Osteoblast (primary cell): ENCODE measurements at regions not wholly inside any gene's neighbourhood (a gene's known extent, or its start where the extent isn't known, plus 50 kb on each side); places are given as distances from the start of the nearest gene placed in this dataset.

Source experiments
- DNase-seq: peaks from one replicate; pipeline ENCODE4 v3.0.0; 2011; ENCODE audit warnings: low spot score, mixed read lengths; ENCODE audit not compliant: insufficient read length; ENCODE audit errors: missing footprints
- H2AFZ ChIP-seq: 2 replicates; pipeline ENCODE4 v1.6.0; 2011; ENCODE audit warnings: mild to moderate bottlenecking, low read length
- H3K27ac ChIP-seq: 2 replicates; pipeline ENCODE4 v1.5.1; 2011; ENCODE audit warnings: mild to moderate bottlenecking, low read depth, low read length, moderate library complexity
- H3K27me3 ChIP-seq: 2 replicates; pipeline ENCODE4 v1.6.0; 2012; ENCODE audit warnings: mild to moderate bottlenecking, control low read depth, inconsistent platforms, low read length, moderate library complexity; ENCODE audit not compliant: insufficient read depth
- H3K36me3 ChIP-seq: 2 replicates; pipeline ENCODE4 v1.5.1; 2011; ENCODE audit warnings: mild to moderate bottlenecking, low read length, control low read depth, moderate library complexity; ENCODE audit not compliant: insufficient read depth
- H3K4me1 ChIP-seq: 2 replicates; pipeline ENCODE4 v1.5.1; 2011; ENCODE audit warnings: mild to moderate bottlenecking, low read length, control low read depth, moderate library complexity; ENCODE audit not compliant: insufficient read depth
- H3K4me2 ChIP-seq: 2 replicates; pipeline ENCODE4 v1.6.0; 2011; ENCODE audit warnings: mild to moderate bottlenecking, low read length; ENCODE audit not compliant: insufficient read depth
- H3K4me3 ChIP-seq: fragments of 200-600 bp; sonication (generic); 3 replicates; pipeline ENCODE4 v1.5.1; 2012; ENCODE audit warnings: mild to moderate bottlenecking, low read length, inconsistent platforms; ENCODE audit not compliant: insufficient read depth
- H3K79me2 ChIP-seq: 2 replicates; pipeline ENCODE4 v1.6.0; 2012; ENCODE audit warnings: mild to moderate bottlenecking, low read length, control low read depth, inconsistent platforms; ENCODE audit not compliant: insufficient read depth
- H3K9me3 ChIP-seq: 2 replicates; pipeline ENCODE4 v1.5.1; 2011; ENCODE audit warnings: low read depth, low read length, control low read depth
- H4K20me1 ChIP-seq: 2 replicates; pipeline ENCODE4 v1.6.0; 2012; ENCODE audit warnings: mild to moderate bottlenecking, low read length, control low read depth; ENCODE audit not compliant: insufficient read depth
- TF ChIP-seq, protein P1 (sequence below): IDR thresholded peaks from 2 replicates; pipeline ENCODE4 v1.5.1; 2011; ENCODE audit warnings: mild to moderate bottlenecking, low read depth, low read length, moderate library complexity; ENCODE audit errors: extremely low read depth

DNA sequence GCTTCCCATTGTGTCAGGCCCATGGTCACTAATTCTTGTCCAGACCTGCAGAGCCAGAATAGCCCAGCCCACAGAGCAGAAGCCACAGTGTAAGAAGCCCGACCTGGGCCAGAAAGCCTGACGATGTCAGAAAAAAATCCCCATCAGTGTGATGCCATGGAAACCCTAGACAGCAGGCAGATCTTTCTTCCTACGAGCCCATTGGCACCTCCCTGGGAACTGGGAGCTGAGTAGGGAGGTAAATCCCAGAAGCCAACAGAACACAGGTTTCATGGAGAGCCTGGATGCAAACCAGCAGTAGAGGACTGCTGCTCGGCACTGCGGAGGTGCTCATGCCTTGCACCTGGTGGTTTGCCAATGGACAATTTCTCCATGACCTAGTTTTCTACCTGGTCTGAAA is 82.2 kb upstream of the SLC22A16 start:
- Histone ChIP-seq H3K4me1 (no peaks in the 10 kb centered on the region), H2AFZ (no peak overlapping the region), H3K9me3 (no peaks in the 10 kb centered on the region), H3K4me2 (no peak overlapping the region), H3K36me3 (no peaks in the 10 kb centered on the region), H3K27me3 (no peaks in the 10 kb centered on the region), H4K20me1 (no peaks in the 10 kb centered on the region), H3K27ac (no peak overlapping the region), H3K79me2 (no peaks in the 10 kb centered on the region), H3K4me3 (no peak overlapping the region)
- TF ChIP-seq, protein P1, sequence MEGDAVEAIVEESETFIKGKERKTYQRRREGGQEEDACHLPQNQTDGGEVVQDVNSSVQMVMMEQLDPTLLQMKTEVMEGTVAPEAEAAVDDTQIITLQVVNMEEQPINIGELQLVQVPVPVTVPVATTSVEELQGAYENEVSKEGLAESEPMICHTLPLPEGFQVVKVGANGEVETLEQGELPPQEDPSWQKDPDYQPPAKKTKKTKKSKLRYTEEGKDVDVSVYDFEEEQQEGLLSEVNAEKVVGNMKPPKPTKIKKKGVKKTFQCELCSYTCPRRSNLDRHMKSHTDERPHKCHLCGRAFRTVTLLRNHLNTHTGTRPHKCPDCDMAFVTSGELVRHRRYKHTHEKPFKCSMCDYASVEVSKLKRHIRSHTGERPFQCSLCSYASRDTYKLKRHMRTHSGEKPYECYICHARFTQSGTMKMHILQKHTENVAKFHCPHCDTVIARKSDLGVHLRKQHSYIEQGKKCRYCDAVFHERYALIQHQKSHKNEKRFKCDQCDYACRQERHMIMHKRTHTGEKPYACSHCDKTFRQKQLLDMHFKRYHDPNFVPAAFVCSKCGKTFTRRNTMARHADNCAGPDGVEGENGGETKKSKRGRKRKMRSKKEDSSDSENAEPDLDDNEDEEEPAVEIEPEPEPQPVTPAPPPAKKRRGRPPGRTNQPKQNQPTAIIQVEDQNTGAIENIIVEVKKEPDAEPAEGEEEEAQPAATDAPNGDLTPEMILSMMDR = no peak
- DNase-seq = no peak

- no peaks in the 10 kb centered on the region for H3K9me3 ChIP-seq
- no peaks in the 10 kb centered on the region for H3K79me2 ChIP-seq
- H3K27ac ChIP-seq = no peak overlapping the region
- H3K4me2 ChIP-seq = no peak overlapping the region
- H3K27me3 ChIP-seq = no peaks in the 10 kb centered on the region
- no peak for DNase-seq
- no peak overlapping the region for H3K4me3 ChIP-seq
- no peak overlapping the region for H2AFZ ChIP-seq
- TF ChIP-seq, protein P1 = no peak
- no peaks in the 10 kb centered on the region for H4K20me1 ChIP-seq
- no peaks in the 10 kb centered on the region for H3K4me1 ChIP-seq
- H3K36me3 ChIP-seq = no peaks in the 10 kb centered on the region
Measured at GRCh38 chr6:110557199-110557598, 80.8 kb upstream of the SLC22A16 start.

DNA sequence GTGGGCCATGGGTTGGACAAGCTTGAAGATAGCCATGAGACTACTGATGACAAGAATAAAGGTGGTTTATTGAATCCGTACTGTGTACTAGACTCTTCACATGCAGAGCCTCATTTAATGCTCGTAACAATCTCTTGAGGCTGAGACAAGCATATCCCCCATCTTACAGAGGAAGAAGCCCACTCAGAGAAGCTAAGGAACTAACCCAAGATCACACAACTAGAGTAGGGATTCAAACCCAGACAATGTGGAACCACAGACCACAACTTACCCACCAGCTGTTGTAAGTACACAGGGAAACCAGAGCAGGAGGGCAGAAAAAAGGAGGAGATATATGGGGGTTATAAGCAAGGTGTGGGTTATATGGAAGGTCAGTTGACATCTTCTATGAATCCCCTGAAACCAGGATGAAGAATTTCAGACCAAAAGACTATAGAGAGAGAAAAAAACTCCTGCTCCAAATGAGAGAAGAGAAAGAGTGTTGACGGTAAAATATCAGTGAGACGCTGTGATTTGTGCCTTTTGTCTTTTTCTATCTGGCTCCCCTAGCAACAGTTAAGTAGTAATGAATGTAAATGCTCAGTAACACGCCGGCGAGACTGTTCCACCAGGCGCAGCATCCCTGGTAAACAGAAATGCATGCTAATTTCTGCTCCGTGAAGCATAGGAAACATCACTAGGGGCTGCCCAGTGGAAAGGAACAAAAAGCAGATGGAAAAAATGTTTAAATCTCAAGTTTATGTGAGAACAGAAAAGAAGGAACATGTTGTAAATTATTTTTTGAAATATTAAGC is 80.1 kb upstream of the SLC22A16 start:
- no peak for DNase-seq
- Histone ChIP-seq H2AFZ (no peak overlapping the region), H3K4me3 (no peak overlapping the region), H4K20me1 (no peaks in the 10 kb centered on the region), H3K4me2 (no peak overlapping the region), H3K36me3 (no peaks in the 10 kb centered on the region), H3K27ac (no peak overlapping the region), H3K79me2 (no peaks in the 10 kb centered on the region), H3K27me3 (no peaks in the 10 kb centered on the region), H3K9me3 (peaks cover 5% of the 10 kb centered on the region), H3K4me1 (no peaks in the 10 kb centered on the region)
- TF ChIP-seq, protein P1 = no peak

DNA sequence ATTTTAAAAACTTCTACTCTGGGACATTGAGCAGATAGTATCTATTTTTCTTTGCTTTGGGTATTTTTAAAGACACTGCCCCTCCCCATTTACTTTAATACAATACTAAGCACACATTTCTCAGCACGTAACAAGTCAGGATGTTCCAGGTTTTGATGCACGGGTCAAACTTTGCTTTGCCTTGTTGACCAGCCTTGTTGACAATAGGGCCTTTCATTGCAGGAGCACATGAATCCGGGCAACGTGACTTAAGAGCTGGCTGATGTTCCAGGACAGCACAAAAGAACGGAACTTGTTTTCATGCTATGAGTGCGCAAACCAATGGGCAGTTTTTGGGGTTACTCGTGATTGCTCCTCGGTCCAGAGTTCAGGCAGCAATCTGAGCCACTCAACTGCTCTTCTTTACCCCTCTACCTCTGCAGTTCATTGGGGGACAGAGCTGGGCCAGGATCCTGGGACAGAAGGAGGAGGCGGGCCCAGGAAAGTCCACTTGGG is 78.6 kb upstream of the SLC22A16 start:
- Histone ChIP-seq H3K27ac (no peak overlapping the region), H2AFZ (no peak overlapping the region), H3K79me2 (no peaks in the 10 kb centered on the region), H3K36me3 (no peaks in the 10 kb centered on the region), H3K9me3 (peaks cover 5% of the 10 kb centered on the region), H4K20me1 (no peaks in the 10 kb centered on the region), H3K4me2 (no peak overlapping the region), H3K4me3 (no peak overlapping the region), H3K27me3 (no peaks in the 10 kb centered on the region), H3K4me1 (no peaks in the 10 kb centered on the region)
- TF ChIP-seq, protein P1 = no peak
- DNase-seq = no peak
